ENCODE measurements at regions not wholly inside any gene's neighbourhood (a gene's known extent, or its start where the extent isn't known, plus 50 kb on each side); places are given as distances from the start of the nearest gene placed in this dataset.

GRCh38 chr2:18170642-18171041 lies 292.2 kb downstream of the KCNS3 start:
- in situ Hi-C loops (cut with HindIII; ENCODE audit: low sequenced_read_pairs): loop anchor here (25.0 kb wide), 1 partner anchor 333 kb away; no protein-coding TSS in a partner anchor
- no peak for DNase-seq (ENCODE audit: low read depth)
- H3K4me3 ChIP-seq (ENCODE audit: low read depth, low read length): no peak overlapping the region
- TF ChIP-seq CTCF (IDR thresholded peaks at IDR 0.05; ENCODE audit: low read depth, low read length, missing control alignments): no peak

DNA sequence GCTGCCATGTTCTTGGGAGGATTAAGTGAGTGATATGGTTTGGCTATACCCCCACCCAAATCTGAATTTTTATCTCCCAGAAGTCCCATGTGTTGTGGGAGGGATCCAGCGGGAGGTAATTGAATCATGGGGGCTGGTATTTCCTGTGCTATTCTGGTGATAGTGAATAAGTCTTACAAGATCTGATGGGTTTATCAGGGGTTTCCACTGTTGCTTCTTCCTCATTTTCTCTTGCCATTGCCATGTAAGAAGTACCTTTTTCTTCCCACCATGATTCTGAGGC lies 291.4 kb downstream of the KCNS3 start:
- no peak overlapping the region for H3K4me3 ChIP-seq (ENCODE audit: low read depth, low read length)
- DNase-seq (ENCODE audit: low read depth): no peak
- in situ Hi-C loops (cut with HindIII; ENCODE audit: low sequenced_read_pairs): loop anchor here (25.0 kb wide), 1 partner anchor 333 kb away; no protein-coding TSS in a partner anchor
- no peak for TF ChIP-seq CTCF (IDR thresholded peaks at IDR 0.05; ENCODE audit: low read depth, low read length, missing control alignments)

- no peak overlapping the region for H3K4me3 ChIP-seq (ENCODE audit: low read depth, low read length)
- in situ Hi-C loops (cut with HindIII; ENCODE audit: low sequenced_read_pairs): loop anchor here (25.0 kb wide), 1 partner anchor 332 kb away; no protein-coding TSS in a partner anchor
- TF ChIP-seq CTCF (IDR thresholded peaks at IDR 0.05; ENCODE audit: low read depth, low read length, missing control alignments): no peak
- no peak for DNase-seq (ENCODE audit: low read depth)
These were observed 290.8 kb downstream of the KCNS3 start for GRCh38 chr2:18169121-18169892.

- H3K4me3 ChIP-seq (ENCODE audit: low read depth, low read length): no peak overlapping the region
- DNase-seq (ENCODE audit: low read depth): no peak
- no peak for TF ChIP-seq CTCF (IDR thresholded peaks at IDR 0.05; ENCODE audit: low read depth, low read length, missing control alignments)
- in situ Hi-C loops (cut with HindIII; ENCODE audit: low sequenced_read_pairs): loop anchor here (25.0 kb wide), 1 partner anchor 331 kb away; no protein-coding TSS in a partner anchor
These were observed 289.4 kb downstream of the KCNS3 start for GRCh38 chr2:18167871-18168270.

- in situ Hi-C loops (cut with HindIII; ENCODE audit: low sequenced_read_pairs): loop anchor here (25.0 kb wide), 1 partner anchor 324 kb away; no protein-coding TSS in a partner anchor
- no peak for TF ChIP-seq CTCF (IDR thresholded peaks at IDR 0.05; ENCODE audit: low read depth, low read length, missing control alignments)
- no peak overlapping the region for H3K4me3 ChIP-seq (ENCODE audit: low read depth, low read length)
- DNase-seq (ENCODE audit: low read depth): no peak
These were observed 283.2 kb downstream of the KCNS3 start for GRCh38 chr2:18161681-18162080.

- H3K4me3 ChIP-seq (ENCODE audit: low read depth, low read length): no peak overlapping the region
- in situ Hi-C loops (cut with HindIII; ENCODE audit: low sequenced_read_pairs): loop anchor here (25.0 kb wide), 1 partner anchor 323 kb away; no protein-coding TSS in a partner anchor
- no peak for DNase-seq (ENCODE audit: low read depth)
- TF ChIP-seq CTCF (IDR thresholded peaks at IDR 0.05; ENCODE audit: low read depth, low read length, missing control alignments): no peak
These were observed 281.4 kb downstream of the KCNS3 start for GRCh38 chr2:18159896-18160295.
